ENCODE measurements at regions not wholly inside any gene's neighbourhood (a gene's known extent, or its start where the extent isn't known, plus 50 kb on each side); places are given as distances from the start of the nearest gene placed in this dataset.

DNA sequence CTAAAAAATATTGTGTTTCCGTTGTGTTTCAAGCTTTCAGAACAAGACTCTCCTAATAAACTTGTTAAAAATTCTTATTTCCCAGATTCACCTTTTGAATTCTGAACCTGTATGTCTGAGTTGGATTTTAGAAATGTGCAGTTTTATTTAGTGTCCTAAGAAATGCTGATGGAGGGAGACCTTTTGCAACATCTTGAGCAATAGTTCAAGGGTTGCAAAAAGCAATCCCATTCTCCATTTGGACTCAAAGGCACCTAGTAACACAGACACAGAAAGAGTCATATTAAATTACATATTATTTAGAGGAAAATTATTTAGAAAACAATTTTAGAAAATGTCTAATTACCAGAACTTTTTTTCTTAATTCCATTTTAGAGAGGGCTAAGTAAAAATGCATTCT lies 448.5 kb downstream of the FRK start:
- no peak for TF ChIP-seq POLR2AphosphoS5 (IDR thresholded peaks at IDR 0.05; ENCODE audit: borderline replicate concordance, low read depth, low read length)
- TF ChIP-seq FOXP2 (optimal IDR thresholded peaks at IDR 0.05; ENCODE audit: control extremely low read depth, extremely low read length, insufficient read depth), result no peak
- TF ChIP-seq EZH2 (IDR thresholded peaks at IDR 0.05), result no peak

Data from SK-N-MC (cell line).